Limb (tissue), 2 donors: ENCODE measurements at regions not wholly inside any gene's neighbourhood (a gene's known extent, or its start where the extent isn't known, plus 50 kb on each side); places are given as distances from the start of the nearest gene placed in this dataset.
A peak's percentile ranks its signal among the peaks of the same experiment; 100 is the strongest.

Experiments used
- DNase-seq, 2 donors: peaks; one replicate each; pipeline ENCODE4 v3.0.0-alpha.2; 2016; ENCODE audit errors: extremely low spot score in 2 of 2

DNA sequence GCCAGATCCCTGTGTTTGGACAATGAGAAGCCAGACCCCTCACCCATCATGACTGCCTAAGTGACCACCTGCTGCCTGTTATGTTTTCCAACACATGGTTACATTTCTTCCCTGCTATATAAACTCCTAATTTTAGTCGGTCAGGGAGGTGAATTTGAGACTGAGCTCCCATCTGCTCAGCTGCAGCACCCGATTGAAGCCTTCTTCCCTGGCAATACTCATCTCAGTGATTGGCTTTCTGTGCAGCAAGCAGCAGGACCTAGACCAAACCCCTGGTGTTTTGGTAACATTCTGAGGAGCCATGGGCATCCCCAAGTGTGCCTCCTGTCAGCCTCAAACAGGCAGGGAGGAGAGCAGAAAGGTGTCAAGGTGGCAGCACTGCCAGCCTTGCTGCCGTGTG lies 141.2 kb downstream of the CD8B2 start:
- no peak for DNase-seq

DNA sequence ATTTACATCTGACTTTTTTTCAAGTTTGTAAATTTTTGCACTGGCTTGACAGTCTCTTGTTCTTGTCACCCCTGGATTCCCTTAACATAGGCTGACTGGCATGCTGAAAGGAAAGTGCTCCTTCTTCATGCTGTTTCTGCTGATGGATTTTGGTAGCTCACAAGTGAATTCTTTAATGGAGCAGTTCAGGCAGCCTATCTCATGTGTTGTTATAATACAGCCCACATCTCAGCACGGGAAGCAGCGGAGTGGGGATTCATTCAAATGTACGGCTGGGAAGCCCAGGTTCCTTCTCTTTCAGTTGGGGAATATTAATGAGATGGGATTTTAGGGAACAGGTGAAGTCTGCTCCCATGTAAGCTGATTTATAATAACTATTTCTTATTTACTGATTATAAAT lies 142.8 kb downstream of the CD8B2 start:
- no peak for DNase-seq

DNA sequence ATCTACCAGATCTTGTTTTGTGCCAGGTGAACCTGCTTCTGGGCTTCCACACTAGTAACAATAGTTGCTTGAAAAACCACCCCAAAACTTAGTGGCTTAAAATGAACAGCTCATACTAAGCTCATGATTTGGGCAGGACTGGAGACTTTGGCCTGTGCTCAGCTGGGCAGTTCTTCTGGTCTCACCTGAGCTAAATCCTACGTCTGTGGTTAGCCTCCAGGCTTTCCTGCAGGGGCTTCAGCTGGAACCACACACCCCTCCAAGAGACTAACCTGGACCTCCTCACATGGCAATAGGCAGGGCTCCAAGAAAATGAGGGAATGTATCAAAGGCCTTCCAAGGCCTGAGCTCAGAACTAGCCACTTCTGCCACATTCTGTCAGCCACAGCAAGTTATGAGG lies 144.1 kb downstream of the CD8B2 start:
- DNase-seq = no peak

DNA sequence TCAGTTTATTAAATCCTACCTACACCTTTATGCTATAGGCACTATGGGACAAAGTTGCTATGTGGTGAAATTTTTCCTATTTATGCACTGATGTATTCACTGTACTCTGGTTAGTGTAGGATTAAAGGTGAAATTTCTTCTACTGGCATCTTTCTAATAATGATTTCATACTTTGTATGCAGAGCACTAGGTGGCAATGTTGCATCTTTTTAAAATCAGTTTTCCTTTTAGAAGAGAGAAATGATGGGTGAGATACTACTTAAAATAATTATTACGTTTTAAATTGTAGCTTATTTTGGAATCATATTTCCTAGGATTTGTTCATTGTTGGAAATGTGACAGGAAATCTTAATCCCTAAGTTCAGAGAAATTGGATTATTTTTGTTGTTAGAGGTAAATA lies 150.9 kb downstream of the CD8B2 start:
- DNase-seq = peak in 1 of 2 donors; percentile 73

DNA sequence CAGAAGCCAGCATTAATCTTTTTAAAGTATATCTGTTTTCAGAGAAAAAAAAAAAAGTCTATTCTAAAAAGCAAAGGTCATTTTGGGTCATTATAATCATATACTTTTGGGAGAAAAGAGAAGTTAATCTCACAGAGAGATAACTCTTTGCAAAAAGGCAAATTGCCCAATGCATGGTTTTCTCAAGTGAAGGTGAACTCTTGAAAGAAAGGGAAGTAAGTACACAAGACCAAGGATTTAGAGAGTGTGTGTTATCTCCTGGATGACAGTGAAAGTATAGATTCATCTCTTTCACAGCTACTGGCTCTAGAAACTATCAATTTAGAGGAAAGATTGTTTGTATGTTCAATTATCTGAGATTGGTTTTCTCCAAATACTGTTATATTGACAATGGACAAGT lies 151.4 kb downstream of the CD8B2 start:
- no peak for DNase-seq

DNA sequence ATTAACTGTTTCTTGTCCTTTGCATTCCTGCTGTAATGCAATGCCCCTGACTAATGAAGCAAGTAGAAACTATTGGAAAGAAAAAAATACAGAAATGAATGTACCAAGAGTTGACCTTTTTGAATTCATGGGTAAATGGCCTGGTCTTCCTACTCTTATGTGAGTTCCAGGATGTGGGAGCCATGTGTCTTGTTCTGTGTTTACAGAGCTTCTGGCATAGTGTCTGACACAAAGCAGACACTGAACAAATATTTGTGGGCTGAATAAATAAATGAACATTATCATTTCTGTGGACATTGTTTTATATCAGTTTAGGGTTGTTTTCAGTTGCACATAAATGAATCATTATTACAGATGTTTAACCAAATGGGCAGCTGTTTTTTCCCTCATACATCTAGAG lies 155.5 kb downstream of the CD8B2 start:
- DNase-seq = no peak

DNA sequence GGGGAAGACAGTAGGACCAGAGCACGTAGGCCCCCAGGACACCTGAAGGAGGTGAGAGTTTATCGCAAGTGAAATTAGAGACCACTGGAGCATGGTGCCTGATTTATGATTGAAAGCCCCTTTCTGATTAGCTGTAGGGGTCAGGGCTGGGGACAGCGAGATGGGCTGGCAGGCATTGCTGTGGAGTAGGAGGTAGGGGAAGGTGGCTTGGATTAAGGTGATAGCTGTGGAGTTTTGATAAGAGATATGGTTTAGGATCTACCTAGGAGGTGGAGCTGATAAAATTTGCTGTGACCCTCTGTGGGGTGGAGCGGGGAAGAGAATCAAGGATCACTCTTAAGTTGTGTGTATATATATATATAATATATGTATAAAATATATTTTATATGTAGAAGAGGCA lies 157.5 kb downstream of the CD8B2 start:
- DNase-seq = no peak

DNA sequence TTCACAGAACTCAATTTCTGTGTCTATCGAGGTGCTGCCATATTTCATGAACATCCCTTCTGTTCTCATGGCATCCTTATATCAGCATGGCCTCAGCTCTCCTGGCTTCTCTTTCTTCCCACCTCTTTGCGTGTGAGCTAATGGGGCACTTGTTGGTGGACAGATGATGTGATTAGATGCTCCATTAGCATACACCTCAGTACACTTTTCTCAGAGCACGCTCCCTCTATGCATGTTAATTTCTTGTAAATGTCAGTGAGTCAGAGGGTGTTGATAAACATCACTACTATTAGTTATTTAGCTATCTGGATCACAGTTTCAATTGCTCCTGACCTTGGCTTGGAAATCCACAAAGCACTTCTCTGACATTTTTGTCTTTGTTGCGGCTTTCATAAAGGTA lies 159.4 kb downstream of the CD8B2 start:
- no peak for DNase-seq

DNA sequence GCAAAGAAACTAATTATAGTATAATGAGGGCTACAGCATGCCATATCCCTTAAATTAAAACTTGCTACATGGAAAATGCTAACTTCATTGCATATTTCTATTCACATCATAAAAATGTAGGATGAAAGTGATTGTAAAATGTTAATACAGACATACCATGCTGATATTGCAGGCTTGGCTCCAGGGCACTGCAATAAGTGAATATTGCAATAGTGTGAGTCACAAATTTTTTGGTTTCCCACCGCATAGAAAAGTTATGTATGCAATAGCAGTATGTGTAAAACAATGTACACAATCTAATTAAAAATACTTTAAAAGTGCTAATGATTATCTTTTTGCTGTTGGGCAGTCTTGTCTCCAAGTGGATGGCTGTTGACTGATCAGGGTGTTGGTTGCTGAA lies 162.1 kb downstream of the CD8B2 start:
- DNase-seq = no peak

DNA sequence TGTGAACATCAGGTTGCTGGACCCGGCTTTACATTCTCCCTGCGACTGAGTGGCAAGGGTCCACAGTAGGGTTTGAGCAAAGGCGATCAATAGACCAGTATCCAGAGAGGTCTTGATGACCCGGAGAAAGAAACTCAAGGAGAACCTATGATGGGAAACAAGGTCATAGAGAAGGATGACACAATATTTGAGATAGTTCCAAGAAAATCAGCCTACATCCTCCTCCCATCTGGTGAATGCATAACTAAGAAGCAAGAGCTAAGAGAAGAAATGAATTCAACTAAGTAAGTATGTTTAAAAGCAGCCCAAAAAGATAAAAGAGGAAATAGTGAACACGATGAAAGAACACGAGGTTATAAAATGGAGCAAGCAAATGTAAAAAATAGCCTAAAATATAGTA lies 166.3 kb downstream of the CD8B2 start:
- no peak for DNase-seq

DNA sequence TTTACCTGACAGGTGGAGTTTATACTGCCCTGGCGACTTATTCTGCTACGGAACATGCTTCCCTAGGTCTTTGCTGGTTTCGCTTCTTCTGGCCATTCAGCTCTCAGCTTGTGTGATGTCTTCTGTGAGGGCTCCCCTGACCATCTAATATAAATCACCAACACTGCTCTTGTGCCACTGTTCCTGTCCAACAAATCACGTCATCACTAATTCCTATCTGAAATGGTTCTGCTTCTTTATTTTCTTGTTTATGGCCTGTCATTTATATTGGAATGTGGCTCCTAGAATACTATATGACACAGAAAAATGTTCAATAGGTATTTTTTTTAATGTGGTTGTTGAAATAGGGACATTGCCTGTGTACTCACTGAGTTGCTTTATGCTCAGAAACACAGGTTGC lies 171.5 kb downstream of the CD8B2 start:
- no peak for DNase-seq

DNA sequence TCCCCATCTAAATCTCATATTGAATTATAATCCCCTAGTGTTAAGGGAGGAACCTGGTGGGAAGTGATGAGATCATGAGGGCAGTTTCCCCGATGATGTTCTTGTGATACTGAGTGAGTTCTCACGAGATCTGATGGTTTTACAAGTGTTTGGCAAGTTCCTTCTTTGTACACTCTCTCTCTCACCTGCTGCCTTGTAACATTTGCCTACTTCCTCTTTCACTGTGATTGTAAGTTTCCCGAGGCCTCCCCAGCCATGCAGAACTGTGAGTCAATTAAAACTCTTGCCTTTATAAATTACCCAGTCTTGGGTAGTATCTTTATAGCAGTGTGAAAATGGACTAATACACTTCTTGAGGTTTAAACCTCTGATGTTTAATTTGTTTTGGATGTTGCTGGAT lies 177.5 kb downstream of the CD8B2 start:
- no peak for DNase-seq

DNA sequence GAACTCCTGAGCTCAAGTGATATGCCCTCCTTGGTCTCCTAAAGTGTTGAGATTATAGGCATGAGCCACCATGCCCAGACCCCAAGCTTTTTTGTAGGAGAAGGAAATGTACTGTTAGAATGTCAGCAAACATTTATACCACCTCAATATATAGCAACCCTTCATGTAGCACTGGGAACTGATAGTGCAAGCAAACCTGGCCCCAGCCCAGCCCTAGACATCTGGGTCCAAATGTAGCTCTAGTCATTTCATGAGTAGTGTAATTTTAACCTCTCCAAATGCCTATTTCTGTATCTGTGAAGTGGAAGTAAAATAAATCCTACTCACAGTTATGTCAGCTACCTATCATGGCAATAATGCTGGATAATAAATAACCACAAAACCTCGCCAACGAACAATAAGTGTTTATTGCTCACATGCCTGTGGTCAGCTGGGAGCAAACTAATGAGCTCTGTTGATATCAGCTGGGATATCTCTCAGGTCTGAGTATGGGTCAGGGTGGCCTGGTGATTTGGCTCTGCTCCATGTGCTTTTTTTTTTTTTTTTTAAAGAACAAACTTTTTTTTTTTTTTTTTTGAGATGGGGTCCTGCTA lies 180.4 kb downstream of the CD8B2 start:
- DNase-seq = no peak

DNA sequence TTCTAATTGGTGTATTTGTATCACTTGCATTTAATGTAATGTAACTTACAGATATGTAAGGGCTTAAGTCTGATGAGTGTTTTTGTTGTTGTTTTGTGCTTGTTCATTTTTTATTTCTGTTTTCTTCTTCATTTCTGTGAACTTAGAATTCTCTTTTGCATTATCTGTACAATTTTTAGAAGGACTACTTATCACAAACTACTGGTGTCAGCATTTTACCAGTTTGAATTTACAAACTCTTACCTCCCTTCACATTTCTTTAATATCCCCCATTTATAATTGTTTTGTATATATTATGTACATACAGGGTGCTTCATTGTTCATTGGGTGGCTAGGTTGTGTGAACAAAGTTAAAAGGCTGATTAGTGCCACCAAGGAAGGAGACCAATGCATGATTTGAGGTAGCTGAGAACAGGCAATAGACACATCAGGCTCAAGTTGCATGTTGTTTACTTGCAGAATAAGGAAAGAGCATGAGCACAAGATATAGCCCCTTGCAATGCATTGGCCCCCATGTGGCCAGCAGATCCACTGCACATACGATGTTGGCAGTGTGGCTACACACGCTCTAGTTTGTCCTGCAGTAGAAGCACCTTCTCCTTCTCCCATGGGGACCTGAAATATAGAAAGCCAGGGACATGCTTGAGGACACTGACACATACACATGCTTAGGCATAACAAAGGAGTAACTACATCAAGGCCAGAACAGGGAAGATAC lies 198.2 kb downstream of the CD8B2 start:
- no peak for DNase-seq

DNA sequence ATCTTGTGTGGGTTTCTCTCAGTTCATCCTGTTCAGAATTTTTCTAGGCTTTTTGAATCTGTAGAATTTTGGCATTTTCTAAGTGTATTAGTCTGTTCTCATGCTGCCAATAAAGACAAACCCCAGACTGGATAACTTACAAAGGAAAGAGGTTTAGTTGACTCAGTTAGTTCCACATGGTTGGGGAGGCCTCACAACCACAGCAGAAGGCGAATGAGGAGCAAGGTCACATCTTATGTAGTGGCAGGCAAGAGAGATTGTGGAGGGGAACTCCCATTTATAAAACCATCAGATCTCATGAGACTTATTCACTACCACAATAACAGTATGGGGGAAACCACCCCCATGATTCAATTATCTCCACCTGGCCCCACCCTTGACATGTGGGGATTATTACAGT lies 199.2 kb downstream of the ST6GAL2 start:
- DNase-seq = no peak

DNA sequence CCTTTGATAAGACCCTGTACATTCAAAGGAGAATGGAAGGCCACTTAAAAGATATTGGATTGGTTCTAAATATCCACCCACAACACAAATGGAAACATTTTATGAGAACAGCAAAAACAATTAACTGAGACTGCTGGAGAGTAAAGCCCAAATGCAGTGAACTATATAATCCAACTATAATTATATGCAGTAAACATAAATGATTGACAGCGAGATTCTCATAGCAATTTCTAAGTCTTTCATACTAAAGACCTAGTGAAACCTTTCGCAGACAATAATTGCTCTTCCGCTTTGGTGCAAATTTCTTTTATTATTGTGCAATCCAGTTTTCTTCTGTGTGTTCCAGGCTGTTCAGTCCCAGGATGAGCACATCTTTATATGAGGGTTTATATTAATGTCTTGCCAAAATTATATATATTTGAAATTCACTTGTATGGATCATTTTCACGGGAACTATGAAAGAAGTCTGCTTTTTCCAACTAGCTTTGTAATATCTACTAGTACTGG lies 190.9 kb downstream of the ST6GAL2 start:
- no peak for DNase-seq

DNA sequence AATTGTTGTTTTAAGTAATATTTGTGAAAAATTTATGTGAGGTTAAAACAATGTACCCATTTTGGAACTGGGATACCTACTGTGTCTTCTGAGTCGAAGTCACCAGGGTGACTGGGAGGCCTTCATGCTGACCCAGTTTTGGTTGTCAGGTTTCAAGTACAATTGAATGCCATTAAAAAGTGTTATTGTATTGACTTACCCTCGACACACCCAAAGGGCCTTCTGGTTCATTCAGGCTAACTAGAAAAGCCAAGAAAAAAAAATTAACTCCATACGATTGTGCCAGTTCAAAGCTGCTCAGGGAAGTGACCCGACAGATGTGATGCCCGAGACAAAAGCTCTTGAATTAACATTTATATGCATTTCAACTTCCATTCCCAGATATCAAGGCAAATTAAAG lies 190.0 kb downstream of the ST6GAL2 start:
- DNase-seq = no peak

DNA sequence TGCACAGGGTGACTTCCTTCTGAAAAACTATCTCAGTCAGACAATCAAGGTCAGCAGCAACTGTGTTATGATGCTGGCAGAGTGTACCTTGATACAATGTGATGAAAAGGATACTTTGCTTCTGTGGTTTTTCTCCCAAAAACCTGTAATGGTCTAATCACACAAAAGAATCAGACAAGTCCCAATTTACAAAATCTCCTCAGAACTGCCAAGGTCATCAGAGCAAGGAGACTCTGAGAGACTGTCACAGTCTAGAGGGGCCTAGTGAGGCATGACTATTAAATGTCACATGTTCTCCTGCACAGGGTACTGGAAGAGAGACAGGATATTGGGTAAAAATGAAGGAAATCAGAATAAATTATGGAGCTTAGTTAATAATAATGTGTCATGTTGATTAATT lies 185.4 kb downstream of the ST6GAL2 start:
- no peak for DNase-seq

DNA sequence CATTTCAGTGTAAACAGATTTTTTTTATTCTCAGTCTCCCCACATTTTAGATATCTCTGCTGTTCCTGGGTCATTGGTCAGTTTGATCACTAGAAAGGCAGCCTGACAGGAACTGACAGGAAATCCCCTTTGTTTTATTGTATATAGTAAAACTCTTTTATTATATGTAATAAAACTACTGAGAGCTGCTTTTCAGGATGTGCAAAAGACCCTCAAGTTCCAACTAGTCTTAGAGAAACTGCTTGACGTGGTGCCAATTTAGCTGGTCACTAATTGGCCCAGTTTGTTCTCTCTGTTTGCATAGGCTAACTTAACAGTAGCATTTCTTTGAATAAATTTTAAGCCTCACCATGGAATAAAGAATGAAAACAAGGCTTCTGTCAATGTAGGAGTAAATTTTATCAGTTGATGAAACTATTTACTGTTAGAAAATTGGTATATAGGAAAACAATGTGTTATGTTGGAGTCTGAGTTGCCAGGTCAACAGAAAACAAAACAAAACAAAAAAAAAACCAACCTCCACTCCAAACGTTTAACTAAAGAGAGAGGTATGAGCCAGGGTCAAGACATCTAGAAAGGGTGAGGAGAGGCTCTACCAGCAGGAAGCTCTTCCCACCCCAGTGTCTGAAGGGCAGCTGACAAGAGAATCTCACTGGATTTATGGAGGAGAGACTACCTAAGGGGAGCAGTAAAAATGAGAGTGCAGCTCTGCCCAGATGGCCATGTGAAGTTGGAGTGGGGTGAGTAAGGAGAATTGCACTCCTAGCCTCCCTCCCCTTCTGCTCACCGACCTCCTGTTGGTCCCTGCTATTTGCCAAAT lies 184.6 kb downstream of the ST6GAL2 start:
- DNase-seq = no peak

DNA sequence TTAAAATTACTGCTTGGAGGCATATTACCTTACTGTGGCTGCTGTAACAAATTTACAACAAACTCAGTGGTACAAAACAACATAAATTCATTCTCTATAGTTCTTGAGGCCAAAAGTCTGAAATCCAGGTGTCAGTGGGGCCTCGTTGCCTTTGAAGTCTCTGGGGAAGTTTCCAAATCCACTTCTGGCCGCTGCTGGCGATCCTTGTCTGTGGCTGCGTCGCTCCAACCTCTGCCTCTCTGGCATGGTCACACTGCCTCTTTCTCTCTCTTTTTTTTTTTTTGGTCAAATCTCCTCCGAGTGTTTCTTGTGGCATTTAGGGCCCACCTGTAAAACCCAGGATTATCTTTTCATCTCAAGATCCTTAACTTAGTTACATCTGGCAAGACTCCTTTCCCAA lies 182.8 kb downstream of the ST6GAL2 start:
- peak in 1 of 2 donors; percentile 2 for DNase-seq

DNA sequence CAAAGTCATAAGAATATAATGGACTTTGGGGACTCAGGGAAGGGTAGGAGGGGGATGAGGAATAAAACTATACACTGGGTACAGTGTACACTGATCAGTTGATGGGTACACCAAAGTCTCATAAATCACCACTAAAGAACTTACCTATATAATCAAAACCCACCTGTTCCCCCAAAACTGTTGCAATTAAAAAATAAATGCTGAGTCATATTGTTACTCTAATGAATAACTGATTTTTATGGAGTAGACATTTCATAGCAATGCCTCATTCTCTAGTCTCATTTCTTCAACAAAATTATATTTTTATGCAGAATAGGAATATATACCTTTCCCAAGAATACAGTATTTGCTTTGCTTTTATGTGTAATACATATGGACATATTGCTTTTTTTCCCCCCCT lies 181.2 kb downstream of the ST6GAL2 start:
- no peak for DNase-seq

DNA sequence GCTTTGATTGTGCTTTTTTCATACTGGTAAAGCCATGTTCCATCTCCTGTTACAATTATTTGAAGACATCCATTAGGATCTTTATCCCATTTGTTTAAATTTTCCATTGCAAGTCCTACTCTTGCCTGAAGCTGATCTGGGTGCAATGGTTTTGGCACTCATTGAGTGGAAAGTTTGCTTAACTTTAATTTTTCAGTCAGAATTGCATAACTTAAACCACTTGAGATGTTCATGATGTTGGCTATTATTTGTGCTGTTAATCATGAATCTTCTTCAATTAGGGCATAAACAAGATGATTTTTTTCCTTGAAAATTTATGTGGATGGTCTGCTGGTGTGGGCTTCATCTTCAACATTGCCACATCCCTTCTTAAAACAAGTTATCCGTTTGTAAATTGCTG lies 180.1 kb downstream of the ST6GAL2 start:
- no peak for DNase-seq

DNA sequence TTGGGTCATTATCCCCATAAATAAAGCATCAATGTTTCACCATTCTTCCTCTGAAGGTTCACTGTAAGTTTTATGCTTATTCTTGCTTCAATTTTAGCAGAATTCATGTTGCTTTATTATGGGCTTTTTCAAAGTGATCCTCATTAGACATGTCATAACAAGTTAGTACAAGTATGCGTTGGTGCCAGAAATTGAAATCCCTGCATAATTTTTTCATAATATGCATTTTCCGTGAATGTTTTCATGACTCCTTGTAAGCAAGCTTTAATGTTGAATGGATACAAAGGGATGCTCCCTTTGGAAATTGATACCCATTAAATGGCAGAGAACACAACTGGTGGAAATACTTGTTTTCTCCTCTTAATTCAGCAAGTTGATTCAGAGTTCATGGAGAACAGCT lies 179.7 kb downstream of the ST6GAL2 start:
- DNase-seq = no peak
